ENCODE measurements at regions not wholly inside any gene's neighbourhood (a gene's known extent, or its start where the extent isn't known, plus 50 kb on each side); places are given as distances from the start of the nearest gene placed in this dataset.

- TF ChIP-seq POLR2A (IDR thresholded peaks at IDR 0.05) (no peak), CTCF (IDR thresholded peaks at IDR 0.05) (no peak)
Measured at GRCh38 chr3:159789017-159789416, 199.6 kb upstream of the IL12A start.
